ENCODE measurements at regions not wholly inside any gene's neighbourhood (a gene's known extent, or its start where the extent isn't known, plus 50 kb on each side); places are given as distances from the start of the nearest gene placed in this dataset.
A peak's percentile ranks its signal among the peaks of the same experiment; 100 is the strongest.

- DNase-seq (ENCODE audit: low read depth, low spot score), result no peak
Measured at GRCh38 chr2:122105171-122105876, 349.9 kb downstream of the TSN start.

- DNase-seq (ENCODE audit: low read depth, low spot score), result peak; percentile 49
Measured at GRCh38 chr2:122105877-122106206, 350.4 kb downstream of the TSN start.

GRCh38 chr2:122108186-122108585 is 352.7 kb downstream of the TSN start:
- DNase-seq (ENCODE audit: low read depth, low spot score), result no peak

- DNase-seq (ENCODE audit: low read depth, low spot score), result no peak
Measured at GRCh38 chr2:122112216-122113005, 357.0 kb downstream of the TSN start.

DNA sequence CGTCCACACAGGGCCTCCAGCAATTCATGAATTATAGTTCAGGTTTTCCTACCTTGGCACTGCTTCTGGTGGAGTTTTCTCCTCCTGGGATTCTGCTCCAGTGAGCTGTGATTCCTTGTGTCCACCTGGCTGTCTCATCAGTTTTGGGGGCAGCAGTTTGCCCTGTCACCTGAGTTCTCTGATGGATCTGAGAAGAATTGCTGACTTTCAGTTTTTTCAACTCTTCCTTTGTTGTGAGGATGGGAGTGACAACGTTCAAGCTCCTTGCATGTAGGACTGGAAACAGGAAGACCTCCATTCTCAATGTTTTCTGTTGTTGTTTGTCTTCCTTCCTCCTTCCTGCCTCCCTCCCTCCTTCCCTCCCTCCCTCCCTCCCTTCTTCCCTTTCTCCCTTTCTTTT is 359.0 kb downstream of the TSN start:
- no peak for DNase-seq (ENCODE audit: low read depth, low spot score)

- no peak for DNase-seq (ENCODE audit: low read depth, low spot score)
Measured at GRCh38 chr2:122117371-122117770, 361.9 kb downstream of the TSN start.

GRCh38 chr2:122129399-122129798 is 373.9 kb downstream of the TSN start:
- no peak for DNase-seq (ENCODE audit: low read depth, low spot score)

DNA sequence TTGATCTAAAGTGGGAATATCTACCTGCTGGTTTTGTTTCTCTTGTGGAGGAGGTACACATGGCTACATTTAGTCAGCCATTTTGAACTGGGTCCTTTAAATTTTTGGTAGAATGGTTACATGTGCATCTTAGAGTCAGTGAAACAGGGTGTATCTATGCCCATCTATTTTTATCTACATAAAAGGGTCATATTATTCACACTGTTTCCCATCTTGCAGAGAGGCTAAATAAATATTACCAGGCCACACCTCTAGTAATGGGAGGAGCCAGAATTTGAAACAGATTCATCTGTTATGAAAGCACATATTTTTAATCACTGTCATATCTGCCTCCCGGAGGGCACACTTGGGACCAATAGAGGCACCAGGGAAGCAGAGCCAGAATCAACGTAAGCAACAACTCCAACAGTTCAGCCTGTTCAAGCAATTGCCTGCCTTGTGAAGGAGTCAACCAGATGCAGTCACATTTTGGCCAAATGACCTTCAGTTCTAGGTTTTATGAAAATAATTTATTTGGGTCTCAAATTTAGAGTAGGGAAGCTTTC is 376.8 kb downstream of the TSN start:
- DNase-seq (ENCODE audit: low read depth, low spot score), result no peak

DNA sequence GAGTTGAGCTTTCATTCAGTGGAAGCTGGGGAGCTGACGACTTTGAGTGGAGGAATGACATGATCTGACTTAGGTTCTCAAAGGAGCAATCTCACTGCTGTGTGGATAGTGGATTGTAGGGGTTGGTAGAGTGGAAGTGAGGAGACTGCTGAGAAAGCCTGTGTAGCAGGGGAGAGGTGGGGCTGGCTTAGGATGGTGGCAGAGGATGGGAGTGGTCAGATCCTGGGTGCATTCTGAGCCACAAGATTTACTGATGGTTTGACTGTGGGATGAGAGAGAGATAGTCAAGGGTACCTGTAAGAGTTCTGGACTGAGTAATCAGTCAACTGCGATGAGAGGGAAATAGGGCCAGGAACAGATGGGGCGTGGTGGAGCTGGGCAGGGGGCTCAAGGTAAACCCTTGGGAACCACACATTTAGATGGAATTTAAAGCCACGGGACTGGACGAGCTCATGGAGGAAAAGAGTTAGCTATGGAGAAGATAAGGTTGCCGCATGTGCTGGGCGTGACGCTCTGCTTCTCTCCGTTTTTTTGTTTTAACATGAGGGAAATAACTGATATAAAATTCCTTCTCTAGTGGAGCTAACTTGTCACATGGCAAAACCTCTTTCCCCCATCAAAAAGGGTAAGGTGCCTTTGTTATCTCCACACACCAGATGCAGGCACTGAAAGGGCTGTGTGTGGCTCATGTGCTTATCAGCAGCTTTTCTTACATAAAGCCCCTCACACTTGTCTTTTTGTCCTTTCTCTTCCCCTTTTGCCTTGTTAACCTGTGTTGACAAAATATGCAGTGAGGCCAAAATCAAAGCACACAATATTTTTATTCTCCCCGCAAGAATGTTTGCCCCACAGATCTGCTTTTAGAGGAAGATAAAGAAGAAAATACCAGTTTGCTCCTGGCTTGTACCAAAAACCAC is 379.8 kb downstream of the TSN start:
- DNase-seq (ENCODE audit: low read depth, low spot score), result no peak

- peak; percentile 32 for DNase-seq (ENCODE audit: low read depth, low spot score)
Measured at GRCh38 chr2:122136056-122136455, 380.6 kb downstream of the TSN start.

DNA sequence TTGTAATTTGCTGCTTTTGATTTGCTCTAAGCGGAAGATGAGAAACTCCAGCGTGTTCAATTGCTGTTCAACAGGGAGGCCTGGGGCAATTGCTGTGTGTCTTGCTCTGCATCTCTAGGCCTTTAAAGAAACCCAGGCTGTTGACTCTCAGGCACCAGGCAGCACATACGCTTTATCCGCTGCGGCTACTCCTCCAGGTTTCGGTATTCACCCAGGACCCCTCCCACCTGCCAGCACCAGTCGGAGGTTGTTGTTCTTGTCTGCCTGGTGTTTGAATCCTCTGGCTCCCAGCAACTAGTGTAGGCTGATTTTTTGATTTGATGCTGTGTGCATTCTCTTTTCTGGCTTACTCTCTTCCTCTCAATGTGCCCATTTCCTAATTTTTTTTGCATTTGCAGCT is 383.1 kb downstream of the TSN start:
- DNase-seq (ENCODE audit: low read depth, low spot score), result peak; percentile 60

GRCh38 chr2:122139739-122140420 is 384.4 kb downstream of the TSN start:
- no peak for DNase-seq (ENCODE audit: low read depth, low spot score)

DNA sequence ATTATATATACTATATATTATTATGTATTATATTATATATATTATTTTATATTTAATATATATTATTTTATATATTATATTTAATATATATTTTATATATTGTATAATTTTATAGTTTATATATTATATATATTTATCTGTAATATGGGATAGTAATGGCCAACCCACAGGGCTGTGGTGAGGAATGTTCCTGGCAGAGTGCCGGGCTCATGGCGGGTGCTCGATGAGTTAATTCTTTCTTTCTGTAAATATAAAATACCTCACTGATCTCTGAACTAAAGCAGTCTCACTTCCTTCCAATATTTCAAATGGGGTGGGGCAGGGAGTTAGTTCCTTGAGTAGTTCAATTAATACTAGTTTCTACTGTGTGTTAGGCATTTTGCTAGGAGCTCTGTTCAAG is 389.4 kb downstream of the TSN start:
- no peak for DNase-seq (ENCODE audit: low read depth, low spot score)

GRCh38 chr2:122145856-122146255 is 390.4 kb downstream of the TSN start:
- DNase-seq (ENCODE audit: low read depth, low spot score), result no peak

GRCh38 chr2:122148128-122148767 is 392.8 kb downstream of the TSN start:
- DNase-seq (ENCODE audit: low read depth, low spot score), result no peak

DNA sequence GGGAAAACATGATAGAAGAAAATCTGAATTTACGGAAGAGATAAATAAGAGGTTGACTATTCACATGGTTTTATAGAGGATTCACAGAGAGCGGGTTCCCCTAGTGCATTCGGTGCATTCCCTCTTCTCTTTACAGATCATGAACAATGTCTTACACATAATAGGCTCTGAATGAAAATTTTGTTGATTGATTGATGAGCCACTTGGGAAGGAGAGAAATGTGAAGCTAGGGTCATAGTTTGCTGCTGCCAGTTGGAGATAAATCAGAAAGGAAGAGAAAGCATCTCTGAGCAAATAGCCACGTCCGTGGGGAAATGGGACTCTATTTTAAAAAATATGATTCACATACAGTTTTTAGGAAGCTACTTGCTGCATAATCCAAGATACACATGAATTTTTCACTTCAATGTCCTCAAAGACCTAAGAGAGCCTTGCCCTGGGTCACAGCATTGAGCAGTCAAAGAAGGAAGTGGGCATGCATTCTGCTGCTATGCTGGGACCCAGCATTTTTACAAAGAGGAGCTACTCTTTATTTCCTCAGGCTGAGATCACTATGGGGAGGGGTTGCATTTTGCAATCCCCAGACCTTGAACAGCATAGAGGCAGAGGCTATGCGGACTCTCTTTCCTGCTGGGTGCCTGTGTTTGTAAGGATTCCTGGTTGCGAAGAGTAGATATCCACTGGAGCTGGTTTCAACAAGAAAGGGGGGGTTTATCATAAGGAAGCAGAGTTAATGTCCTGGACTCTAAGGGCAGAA is 395.3 kb downstream of the TSN start:
- DNase-seq (ENCODE audit: low read depth, low spot score), result no peak

DNA sequence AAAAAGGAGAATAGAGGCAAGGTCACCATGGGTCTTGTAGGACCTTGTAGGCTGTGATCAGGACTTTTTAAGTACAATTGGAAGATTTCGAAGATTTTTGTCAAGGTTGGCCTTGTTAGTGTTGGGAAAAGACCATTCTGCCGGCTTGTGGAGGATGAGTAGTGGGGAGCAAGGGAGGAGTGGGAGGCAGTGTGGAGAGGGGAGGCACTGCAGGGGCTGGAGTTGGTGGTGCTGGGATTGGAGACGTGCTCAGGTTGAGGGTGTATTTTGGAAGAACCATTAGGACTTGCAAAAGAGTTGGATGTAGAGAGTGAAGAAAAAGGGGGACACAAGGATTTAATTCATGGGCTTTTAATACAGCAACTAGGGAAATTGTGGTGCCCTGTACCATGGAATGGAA is 397.1 kb downstream of the TSN start:
- no peak for DNase-seq (ENCODE audit: low read depth, low spot score)

DNA sequence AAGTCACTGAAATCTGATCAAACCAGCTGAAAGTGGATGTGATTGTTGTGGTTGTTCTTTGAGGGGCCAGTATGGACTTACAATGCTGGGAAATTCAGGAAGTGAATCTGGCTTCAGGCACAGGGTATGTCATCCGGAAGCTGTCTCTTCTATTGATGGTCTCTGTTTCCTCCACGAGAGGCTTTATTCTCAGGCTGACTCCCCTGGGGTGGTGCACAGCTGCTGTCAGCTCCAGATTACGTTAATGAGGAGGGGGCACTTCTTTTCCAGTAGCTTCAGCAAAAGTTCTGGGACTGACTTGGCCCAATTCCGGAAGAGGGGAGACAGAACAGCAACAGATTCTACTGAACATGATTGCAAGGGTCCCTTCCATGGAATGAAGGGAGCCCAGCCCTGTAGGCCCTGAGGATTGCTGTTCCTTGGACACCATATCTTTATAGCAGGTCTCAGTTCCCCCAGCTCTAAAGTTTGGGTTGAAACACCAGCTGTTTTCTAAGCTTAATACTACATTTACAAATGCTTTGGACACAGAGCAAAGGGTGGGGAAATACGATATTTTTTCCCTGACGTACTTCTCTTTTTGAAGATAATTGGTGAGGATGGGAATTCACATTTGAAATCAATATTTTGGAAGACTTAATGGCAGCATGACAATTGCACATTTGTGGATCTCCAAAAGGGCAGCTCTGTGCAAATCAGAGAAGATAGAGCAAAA is 400.9 kb downstream of the TSN start:
- DNase-seq (ENCODE audit: low read depth, low spot score), result no peak

DNA sequence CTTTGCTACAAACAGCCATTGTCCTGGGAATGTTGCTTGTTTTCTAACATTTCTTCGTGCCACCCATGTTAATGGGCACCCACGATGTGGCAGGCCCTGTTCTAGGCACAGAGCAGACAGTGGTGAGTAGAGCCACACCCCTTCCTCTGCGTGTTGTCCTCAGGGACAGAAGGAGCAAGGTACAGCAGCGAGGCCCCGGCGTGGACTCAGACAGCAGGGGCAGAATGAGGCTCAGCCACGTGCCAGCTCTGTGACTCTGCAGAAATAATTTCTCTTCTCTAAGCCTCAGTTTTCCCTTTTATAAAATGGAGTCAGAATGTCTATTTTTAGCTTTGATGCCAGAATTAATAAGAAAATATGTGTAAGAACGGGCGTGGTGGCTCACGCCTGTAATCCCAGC is 401.7 kb downstream of the TSN start:
- DNase-seq (ENCODE audit: low read depth, low spot score), result no peak

GRCh38 chr2:122163617-122164016 is 408.2 kb downstream of the TSN start:
- DNase-seq (ENCODE audit: low read depth, low spot score), result no peak

Measured in ELF-1 (cell line).